B cell (primary cell): ENCODE measurements at regions not wholly inside any gene's neighbourhood (a gene's known extent, or its start where the extent isn't known, plus 50 kb on each side); places are given as distances from the start of the nearest gene placed in this dataset.

Experiments
- EZH2 ChIP-seq: IDR thresholded peaks from 2 replicates; pipeline ENCODE4 v1.6.1; 2012; ENCODE audit warnings: borderline replicate concordance, low read depth, mild to moderate bottlenecking, moderate library complexity, low read length; ENCODE audit not compliant: insufficient read depth, poor library complexity, severe bottlenecking
- TF ChIP-seq, protein P1 (sequence below): fragments of 200-600 bp; IDR thresholded peaks from one replicate; pipeline ENCODE4 v1.8.0; 2022; ENCODE audit warnings: antibody characterized with exemption, mild to moderate bottlenecking

DNA sequence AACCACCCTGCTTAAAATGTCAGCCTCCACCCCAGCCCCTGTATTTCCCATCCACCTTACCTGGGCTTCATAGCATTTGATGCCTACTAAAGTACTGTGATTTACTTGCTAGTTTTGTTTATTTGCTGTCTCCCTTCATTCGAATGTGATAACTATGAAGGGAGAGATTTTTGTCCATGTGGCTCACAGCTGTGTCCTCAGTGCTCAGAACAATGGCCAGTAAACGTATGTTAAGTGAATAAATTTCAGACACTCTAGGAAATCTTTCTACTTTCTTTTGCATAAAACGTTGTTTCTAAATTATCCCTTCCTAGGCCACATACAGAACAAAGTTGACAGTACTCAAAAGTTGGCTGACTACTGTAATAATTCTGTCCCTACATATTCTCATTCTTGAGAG, 114.7 kb upstream of the OTUD4 start:
- TF ChIP-seq, protein P1, sequence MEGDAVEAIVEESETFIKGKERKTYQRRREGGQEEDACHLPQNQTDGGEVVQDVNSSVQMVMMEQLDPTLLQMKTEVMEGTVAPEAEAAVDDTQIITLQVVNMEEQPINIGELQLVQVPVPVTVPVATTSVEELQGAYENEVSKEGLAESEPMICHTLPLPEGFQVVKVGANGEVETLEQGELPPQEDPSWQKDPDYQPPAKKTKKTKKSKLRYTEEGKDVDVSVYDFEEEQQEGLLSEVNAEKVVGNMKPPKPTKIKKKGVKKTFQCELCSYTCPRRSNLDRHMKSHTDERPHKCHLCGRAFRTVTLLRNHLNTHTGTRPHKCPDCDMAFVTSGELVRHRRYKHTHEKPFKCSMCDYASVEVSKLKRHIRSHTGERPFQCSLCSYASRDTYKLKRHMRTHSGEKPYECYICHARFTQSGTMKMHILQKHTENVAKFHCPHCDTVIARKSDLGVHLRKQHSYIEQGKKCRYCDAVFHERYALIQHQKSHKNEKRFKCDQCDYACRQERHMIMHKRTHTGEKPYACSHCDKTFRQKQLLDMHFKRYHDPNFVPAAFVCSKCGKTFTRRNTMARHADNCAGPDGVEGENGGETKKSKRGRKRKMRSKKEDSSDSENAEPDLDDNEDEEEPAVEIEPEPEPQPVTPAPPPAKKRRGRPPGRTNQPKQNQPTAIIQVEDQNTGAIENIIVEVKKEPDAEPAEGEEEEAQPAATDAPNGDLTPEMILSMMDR, result no peak
- TF ChIP-seq EZH2, result no peak
